ENCODE measurements at regions not wholly inside any gene's neighbourhood (a gene's known extent, or its start where the extent isn't known, plus 50 kb on each side); places are given as distances from the start of the nearest gene placed in this dataset.
"Not testable (repeated sequence)": the region's sequence is repeated elsewhere in the genome, so short reads cannot be mapped to it uniquely, and the experiment has no call there.

GRCh38 chrX:44785652-44786051 lies 58.2 kb upstream of the DUSP21 start:
- DNase-seq (ENCODE audit: low read depth) = no peak

GRCh38 chrX:44784241-44784640 lies 59.6 kb upstream of the DUSP21 start:
- DNase-seq (ENCODE audit: low read depth) = no peak

- DNase-seq (ENCODE audit: low read depth) = no peak
Measured at GRCh38 chrX:44778254-44778653, 65.6 kb upstream of the DUSP21 start.

- no peak for DNase-seq (ENCODE audit: low read depth)
Measured at GRCh38 chrX:44775726-44776125, 68.1 kb upstream of the DUSP21 start.

- DNase-seq (ENCODE audit: low read depth) = not testable (repeated sequence)
Measured at GRCh38 chrX:44774066-44774465, 69.8 kb upstream of the DUSP21 start.

GRCh38 chrX:44770121-44770520 lies 73.7 kb upstream of the DUSP21 start:
- no peak for DNase-seq (ENCODE audit: low read depth)

- DNase-seq (ENCODE audit: low read depth) = no peak
Measured at GRCh38 chrX:44767308-44767707, 76.5 kb upstream of the DUSP21 start.

- no peak for DNase-seq (ENCODE audit: low read depth)
Measured at GRCh38 chrX:44765556-44765955, 78.3 kb upstream of the DUSP21 start.

- DNase-seq (ENCODE audit: low read depth) = no peak
Measured at GRCh38 chrX:44747969-44748368, 95.9 kb upstream of the DUSP21 start.

- no peak for DNase-seq (ENCODE audit: low read depth)
Measured at GRCh38 chrX:44747317-44747716, 96.5 kb upstream of the DUSP21 start.

GRCh38 chrX:44744799-44745198 lies 99.0 kb upstream of the DUSP21 start:
- DNase-seq (ENCODE audit: low read depth) = no peak

GRCh38 chrX:44742480-44743155 lies 101.2 kb upstream of the DUSP21 start:
- DNase-seq (ENCODE audit: low read depth) = no peak

GRCh38 chrX:44741859-44742258 lies 102.0 kb upstream of the DUSP21 start:
- not testable (repeated sequence) for DNase-seq (ENCODE audit: low read depth)

- not testable (repeated sequence) for DNase-seq (ENCODE audit: low read depth)
Measured at GRCh38 chrX:44741458-44741857, 102.4 kb upstream of the DUSP21 start.

- no peak for DNase-seq (ENCODE audit: low read depth)
Measured at GRCh38 chrX:44735498-44735897, 108.3 kb upstream of the DUSP21 start.

- no peak for DNase-seq (ENCODE audit: low read depth)
Measured at GRCh38 chrX:44733931-44734330, 109.9 kb upstream of the DUSP21 start.

- no peak for DNase-seq (ENCODE audit: low read depth)
Measured at GRCh38 chrX:44731160-44731559, 112.7 kb upstream of the DUSP21 start.

GRCh38 chrX:44723426-44723825 lies 120.4 kb upstream of the DUSP21 start:
- no peak for DNase-seq (ENCODE audit: low read depth)

- no peak for DNase-seq (ENCODE audit: low read depth)
Measured at GRCh38 chrX:44708470-44708869, 135.4 kb upstream of the DUSP21 start.

GRCh38 chrX:44705817-44706551 lies 137.8 kb upstream of the DUSP21 start:
- DNase-seq (ENCODE audit: low read depth) = no peak

- DNase-seq (ENCODE audit: low read depth) = no peak
Measured at GRCh38 chrX:44698357-44698756, 145.5 kb upstream of the DUSP21 start.

- no peak for DNase-seq (ENCODE audit: low read depth)
Measured at GRCh38 chrX:44693255-44693654, 150.6 kb upstream of the DUSP21 start.

- DNase-seq (ENCODE audit: low read depth) = no peak
Measured at GRCh38 chrX:44690129-44690528, 147.5 kb upstream of the FUNDC1 start.
